ENCODE measurements at regions not wholly inside any gene's neighbourhood (a gene's known extent, or its start where the extent isn't known, plus 50 kb on each side); places are given as distances from the start of the nearest gene placed in this dataset.

DNA sequence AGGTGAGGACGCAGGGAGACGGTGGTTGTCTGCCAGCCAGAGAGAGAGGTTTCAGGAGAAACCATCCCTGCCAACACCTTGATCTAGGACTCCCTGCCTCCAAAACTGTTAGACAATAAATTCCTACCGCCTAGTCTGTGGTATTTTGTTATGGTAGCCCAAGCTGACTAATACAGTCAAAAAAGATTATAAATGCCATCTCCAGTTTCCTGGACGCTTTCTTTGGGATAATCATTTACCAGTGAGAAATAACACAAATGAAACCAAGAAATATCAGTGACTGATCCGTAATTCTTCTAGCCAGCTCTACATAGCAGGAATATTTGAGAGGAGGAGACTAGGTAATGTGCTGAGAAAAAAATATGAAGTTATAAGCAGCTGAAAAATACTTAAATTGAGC lies 707.8 kb upstream of the LMCD1 start:
- Mint-ChIP-seq H3K4me3 (no peak overlapping the region), H3K4me1 (ENCODE audit: low read depth) (no peaks in the 10 kb centered on the region), H3K9me3 (peaks cover 7% of the 10 kb centered on the region), H3K36me3 (ENCODE audit: low read depth) (no peaks in the 10 kb centered on the region), H3K27me3 (ENCODE audit: insufficient read depth) (no peaks in the 10 kb centered on the region), H3K27ac (no peak overlapping the region)
- intact Hi-C loops (cut with micrococcal nuclease): no loop called here
- DNase-seq (ENCODE audit: low spot score): no peak

DNA sequence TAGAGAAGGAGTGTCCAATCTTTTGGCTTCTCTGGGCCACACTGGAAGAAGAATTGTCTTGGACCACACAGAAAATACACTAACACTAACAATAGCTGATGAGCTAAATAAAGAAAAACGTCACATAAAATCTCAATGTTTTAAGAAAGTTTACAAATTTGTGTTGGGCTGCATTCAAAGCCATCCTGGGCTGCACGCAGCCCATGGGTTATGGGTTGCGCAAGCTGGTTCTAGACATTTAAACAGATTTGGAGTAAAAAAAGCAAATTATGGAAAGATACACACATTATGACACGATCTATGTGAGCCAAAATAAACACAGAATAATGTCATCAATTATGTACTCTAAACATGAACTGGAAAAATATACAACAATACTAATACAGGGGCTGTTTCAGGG lies 703.3 kb upstream of the LMCD1 start:
- H3K4me1 Mint-ChIP-seq (ENCODE audit: low read depth): no peaks in the 10 kb centered on the region
- no peak overlapping the region for H3K4me3 Mint-ChIP-seq
- no peak for DNase-seq (ENCODE audit: low spot score)
- intact Hi-C loops (cut with micrococcal nuclease): no loop called here
- no peak overlapping the region for H3K27ac Mint-ChIP-seq
- no peaks in the 10 kb centered on the region for H3K27me3 Mint-ChIP-seq (ENCODE audit: insufficient read depth)
- no peaks in the 10 kb centered on the region for H3K9me3 Mint-ChIP-seq
- no peaks in the 10 kb centered on the region for H3K36me3 Mint-ChIP-seq (ENCODE audit: low read depth)

DNA sequence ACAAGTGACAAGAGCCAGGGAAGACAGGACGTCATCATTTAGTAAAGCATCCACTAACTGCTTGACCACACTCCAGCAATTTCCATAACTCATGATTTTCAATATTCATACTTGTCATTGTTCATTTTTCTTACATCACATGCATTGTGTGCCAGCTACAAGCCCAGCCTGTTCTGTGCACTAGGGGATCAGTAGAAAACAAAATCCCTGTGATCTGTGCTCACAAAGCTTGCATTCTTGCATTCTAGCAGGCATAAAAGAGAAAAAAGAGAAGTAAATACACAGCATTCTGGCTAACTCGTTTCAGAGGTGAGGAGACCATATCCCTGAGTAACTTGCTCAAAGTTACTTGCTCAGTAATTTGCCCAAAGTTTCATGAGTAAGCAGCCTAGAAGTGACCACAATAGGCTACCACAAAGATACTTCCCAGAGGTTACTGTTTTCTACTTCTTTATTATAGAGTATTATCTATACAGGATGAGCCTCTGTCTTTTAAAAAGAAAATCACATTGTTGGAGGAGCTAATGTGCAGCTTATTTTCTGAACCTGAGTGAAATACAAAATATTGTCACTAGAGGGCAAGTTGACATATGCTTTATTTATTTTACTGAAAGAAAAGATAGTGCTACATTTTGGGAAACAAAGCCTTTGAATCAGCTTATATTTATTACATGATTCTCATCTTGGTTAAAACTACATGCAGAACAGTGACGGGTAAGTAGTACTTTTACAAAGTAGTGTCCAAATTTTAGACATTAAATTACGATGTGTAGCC lies 701.4 kb upstream of the LMCD1 start:
- no peak overlapping the region for H3K4me3 Mint-ChIP-seq
- DNase-seq (ENCODE audit: low spot score): no peak
- no peaks in the 10 kb centered on the region for H3K4me1 Mint-ChIP-seq (ENCODE audit: low read depth)
- H3K27me3 Mint-ChIP-seq (ENCODE audit: insufficient read depth): no peaks in the 10 kb centered on the region
- H3K36me3 Mint-ChIP-seq (ENCODE audit: low read depth): no peaks in the 10 kb centered on the region
- intact Hi-C loops (cut with micrococcal nuclease): loop anchor here (5.0 kb wide), 1 partner anchor 312 kb away; no protein-coding TSS in a partner anchor
- H3K27ac Mint-ChIP-seq: no peak overlapping the region
- H3K9me3 Mint-ChIP-seq: no peaks in the 10 kb centered on the region

DNA sequence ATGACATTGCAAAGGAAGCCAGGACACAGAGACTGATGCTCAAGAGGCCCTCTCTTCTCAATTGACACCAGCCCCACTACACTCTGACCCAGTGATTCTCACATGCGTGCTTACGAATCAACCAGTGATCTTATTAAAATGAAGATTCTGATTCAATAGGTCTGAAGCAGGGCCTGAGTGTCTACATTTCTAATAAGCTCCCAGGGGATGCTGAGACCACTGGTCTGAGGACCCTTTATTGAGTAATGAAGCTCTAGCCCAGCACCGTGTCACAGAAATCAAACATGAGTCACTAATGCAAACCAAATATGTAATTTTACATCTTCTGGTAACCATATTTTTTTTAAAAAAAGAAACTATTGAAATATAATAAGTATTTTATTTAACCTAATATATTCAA lies 689.1 kb upstream of the LMCD1 start:
- H3K4me1 Mint-ChIP-seq (ENCODE audit: low read depth): no peaks in the 10 kb centered on the region
- no peak overlapping the region for H3K4me3 Mint-ChIP-seq
- intact Hi-C loops (cut with micrococcal nuclease): no loop called here

DNA sequence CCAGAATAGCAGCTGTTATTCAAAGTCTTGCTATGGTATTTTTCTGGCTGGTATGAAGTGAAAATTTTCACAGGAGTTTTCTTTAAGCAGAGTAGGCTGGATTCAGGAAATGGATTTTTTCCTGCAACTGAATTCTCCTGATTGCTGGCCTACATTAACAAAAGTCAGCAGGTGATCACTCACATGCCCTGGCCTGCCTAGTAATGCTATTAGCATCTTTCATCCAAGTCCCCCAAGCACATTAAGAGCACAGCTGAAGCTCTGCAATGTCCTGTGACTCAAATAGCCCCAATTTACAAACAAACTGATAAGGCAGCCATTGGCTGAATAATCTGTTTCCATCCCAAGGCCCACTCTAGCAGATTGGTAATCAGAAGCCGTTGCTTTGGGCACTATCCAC lies 688.3 kb upstream of the LMCD1 start:
- Mint-ChIP-seq H3K27me3 (ENCODE audit: insufficient read depth) (no peaks in the 10 kb centered on the region), H3K9me3 (peaks cover 7% of the 10 kb centered on the region), H3K36me3 (ENCODE audit: low read depth) (no peaks in the 10 kb centered on the region)

More for the DNA sequence above, 689.1 kb upstream of the LMCD1 start:
- Mint-ChIP-seq H3K36me3 (ENCODE audit: low read depth) (no peaks in the 10 kb centered on the region), H3K27me3 (ENCODE audit: insufficient read depth) (no peaks in the 10 kb centered on the region), H3K9me3 (peaks cover 4% of the 10 kb centered on the region), H3K27ac (no peak overlapping the region)
- DNase-seq (ENCODE audit: low spot score): no peak

DNA sequence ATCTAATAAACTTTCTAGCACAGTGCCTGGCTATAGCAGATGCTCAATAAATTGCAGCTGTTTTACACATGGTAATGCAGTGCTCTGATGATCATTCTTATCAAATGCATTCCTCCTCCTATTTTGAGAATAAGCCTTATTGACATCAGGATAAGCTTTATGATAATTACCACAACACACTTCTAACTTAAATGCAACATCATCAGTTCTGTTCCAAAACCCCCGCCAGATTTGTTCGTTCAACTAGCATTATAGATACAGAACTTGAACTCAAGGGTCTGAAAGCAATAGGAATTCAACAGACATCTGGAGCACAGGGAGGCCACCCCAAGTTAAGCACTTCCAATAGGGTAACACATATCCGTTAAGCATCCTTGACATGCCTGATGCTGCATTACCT lies 684.4 kb upstream of the LMCD1 start:
- Mint-ChIP-seq H3K27me3 (ENCODE audit: insufficient read depth) (no peaks in the 10 kb centered on the region), H3K4me3 (no peak overlapping the region), H3K27ac (no peak overlapping the region), H3K36me3 (ENCODE audit: low read depth) (no peaks in the 10 kb centered on the region), H3K9me3 (peaks cover 10% of the 10 kb centered on the region), H3K4me1 (ENCODE audit: low read depth) (no peaks in the 10 kb centered on the region)
- no peak for DNase-seq (ENCODE audit: low spot score)
- intact Hi-C loops (cut with micrococcal nuclease): no loop called here

More for the DNA sequence above, 688.3 kb upstream of the LMCD1 start:
- intact Hi-C loops (cut with micrococcal nuclease): no loop called here
- H3K4me3 Mint-ChIP-seq: no peak overlapping the region
- DNase-seq (ENCODE audit: low spot score): no peak
- no peak overlapping the region for H3K27ac Mint-ChIP-seq
- no peaks in the 10 kb centered on the region for H3K4me1 Mint-ChIP-seq (ENCODE audit: low read depth)

DNA sequence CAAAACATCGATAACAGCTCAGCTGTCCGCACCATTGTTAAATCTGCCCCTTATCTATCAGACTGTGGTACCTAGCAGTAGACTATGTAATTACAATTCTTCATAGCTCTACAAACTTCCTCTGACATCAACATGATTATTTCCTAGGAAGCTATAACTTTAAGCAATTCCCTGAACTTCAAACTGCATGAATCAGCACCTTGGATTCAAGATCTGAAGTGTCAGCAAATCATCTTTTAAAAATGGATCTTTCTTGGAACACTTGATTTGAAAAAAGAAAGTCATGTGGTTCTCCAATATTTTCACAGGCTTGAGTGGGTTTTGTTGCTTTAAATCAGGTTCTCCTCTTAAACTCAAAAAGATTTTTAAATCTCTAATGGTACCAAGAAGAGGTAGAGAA lies 680.7 kb upstream of the LMCD1 start:
- no peaks in the 10 kb centered on the region for H3K36me3 Mint-ChIP-seq (ENCODE audit: low read depth)
- H3K9me3 Mint-ChIP-seq: peaks cover 32% of the 10 kb centered on the region
- no peak for DNase-seq (ENCODE audit: low spot score)
- intact Hi-C loops (cut with micrococcal nuclease): no loop called here
- H3K4me3 Mint-ChIP-seq: no peak overlapping the region
- H3K27ac Mint-ChIP-seq: no peak overlapping the region
- no peaks in the 10 kb centered on the region for H3K4me1 Mint-ChIP-seq (ENCODE audit: low read depth)
- no peaks in the 10 kb centered on the region for H3K27me3 Mint-ChIP-seq (ENCODE audit: insufficient read depth)

DNA sequence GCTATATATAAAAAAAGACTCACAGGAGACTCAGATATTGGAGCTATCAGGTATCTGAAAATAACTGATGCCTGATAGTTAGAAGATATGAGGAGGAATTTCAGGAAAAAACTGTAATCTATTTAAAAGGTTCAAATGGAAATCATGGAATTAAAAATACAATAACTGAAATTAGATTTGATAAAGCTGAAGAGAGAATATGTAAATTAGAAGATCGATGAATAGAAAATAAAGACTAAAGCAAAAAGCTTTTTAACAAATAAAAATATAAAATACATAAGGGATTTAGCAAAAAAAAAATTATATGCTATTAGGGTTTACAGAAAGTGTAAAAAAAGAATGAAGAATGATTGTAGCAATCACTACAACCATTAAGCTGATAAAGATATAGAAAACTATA lies 679.8 kb upstream of the LMCD1 start:
- Mint-ChIP-seq H3K4me3 (no peak overlapping the region), H3K27ac (no peak overlapping the region), H3K27me3 (ENCODE audit: insufficient read depth) (no peaks in the 10 kb centered on the region), H3K4me1 (ENCODE audit: low read depth) (no peaks in the 10 kb centered on the region), H3K9me3 (peaks cover 38% of the 10 kb centered on the region), H3K36me3 (ENCODE audit: low read depth) (no peaks in the 10 kb centered on the region)
- intact Hi-C loops (cut with micrococcal nuclease): no loop called here
- DNase-seq (ENCODE audit: low spot score): no peak

DNA sequence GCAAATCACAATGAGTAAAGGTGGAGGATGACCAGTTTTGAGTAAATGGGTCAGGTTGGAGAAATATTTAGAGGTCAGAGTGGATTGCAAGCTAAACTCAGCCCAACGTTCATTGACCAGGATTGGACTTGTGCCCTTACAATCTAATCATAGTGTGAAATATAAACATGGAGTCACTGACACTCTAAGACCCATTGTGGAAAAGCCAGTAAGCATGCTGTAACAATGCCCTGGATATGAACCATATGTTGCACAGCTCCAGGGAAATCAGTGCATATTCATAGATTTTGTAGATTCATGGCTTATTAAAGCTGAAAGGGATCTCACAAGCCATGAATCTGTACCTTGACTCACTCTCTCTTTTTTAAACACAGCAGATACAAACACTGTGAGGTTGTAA lies 660.2 kb upstream of the LMCD1 start:
- H3K9me3 Mint-ChIP-seq: no peaks in the 10 kb centered on the region
- no peaks in the 10 kb centered on the region for H3K4me1 Mint-ChIP-seq (ENCODE audit: low read depth)
- intact Hi-C loops (cut with micrococcal nuclease): no loop called here
- no peak overlapping the region for H3K27ac Mint-ChIP-seq
- no peak for DNase-seq (ENCODE audit: low spot score)
- no peak overlapping the region for H3K4me3 Mint-ChIP-seq
- no peaks in the 10 kb centered on the region for H3K27me3 Mint-ChIP-seq (ENCODE audit: insufficient read depth)
- no peaks in the 10 kb centered on the region for H3K36me3 Mint-ChIP-seq (ENCODE audit: low read depth)

DNA sequence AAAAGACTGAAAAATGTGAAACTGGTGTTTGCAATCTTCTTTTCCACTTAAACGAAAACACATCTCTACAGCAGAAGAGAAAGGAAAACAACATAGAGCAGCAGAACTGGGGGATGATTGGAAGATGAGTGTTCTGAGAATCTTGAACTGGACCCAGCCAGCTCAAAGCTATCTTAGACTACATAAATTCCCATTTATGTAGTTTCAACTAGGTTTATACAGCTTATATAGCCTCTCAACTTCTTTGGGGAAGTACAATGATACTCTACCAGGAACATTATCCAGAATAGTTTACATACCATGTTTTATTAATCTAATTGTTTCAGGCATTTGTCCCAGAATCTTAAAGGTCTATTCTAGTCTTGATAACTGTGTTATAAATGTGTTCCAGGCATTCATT lies 658.2 kb upstream of the LMCD1 start:
- intact Hi-C loops (cut with micrococcal nuclease): no loop called here
- H3K36me3 Mint-ChIP-seq (ENCODE audit: low read depth): no peaks in the 10 kb centered on the region
- H3K27ac Mint-ChIP-seq: no peak overlapping the region
- H3K27me3 Mint-ChIP-seq (ENCODE audit: insufficient read depth): no peaks in the 10 kb centered on the region
- H3K4me3 Mint-ChIP-seq: no peak overlapping the region
- H3K9me3 Mint-ChIP-seq: no peaks in the 10 kb centered on the region
- no peaks in the 10 kb centered on the region for H3K4me1 Mint-ChIP-seq (ENCODE audit: low read depth)
- DNase-seq (ENCODE audit: low spot score): no peak

DNA sequence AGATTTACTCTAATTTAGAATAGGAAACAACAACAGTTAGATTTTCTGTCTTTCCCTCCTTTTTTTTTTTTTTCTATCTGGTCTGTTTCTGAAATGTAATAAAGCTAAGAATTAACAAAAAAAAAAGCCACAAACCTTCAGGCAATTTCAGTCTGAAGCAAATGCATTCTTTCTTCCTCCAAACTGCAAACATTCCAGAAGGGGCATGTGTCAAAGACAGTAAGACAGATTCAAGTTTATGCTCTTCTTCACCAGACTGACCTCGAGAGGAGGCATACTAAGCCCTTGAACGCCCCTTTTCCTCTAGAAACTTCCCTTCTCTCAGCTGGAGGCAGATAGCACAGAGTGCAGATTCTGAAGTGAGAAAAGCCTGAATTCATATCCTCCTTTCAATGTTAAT lies 654.6 kb upstream of the LMCD1 start:
- Mint-ChIP-seq H3K9me3 (no peaks in the 10 kb centered on the region), H3K27ac (no peak overlapping the region), H3K4me3 (no peak overlapping the region), H3K27me3 (ENCODE audit: insufficient read depth) (no peaks in the 10 kb centered on the region), H3K4me1 (ENCODE audit: low read depth) (no peaks in the 10 kb centered on the region), H3K36me3 (ENCODE audit: low read depth) (no peaks in the 10 kb centered on the region)
- intact Hi-C loops (cut with micrococcal nuclease): no loop called here
- no peak for DNase-seq (ENCODE audit: low spot score)

DNA sequence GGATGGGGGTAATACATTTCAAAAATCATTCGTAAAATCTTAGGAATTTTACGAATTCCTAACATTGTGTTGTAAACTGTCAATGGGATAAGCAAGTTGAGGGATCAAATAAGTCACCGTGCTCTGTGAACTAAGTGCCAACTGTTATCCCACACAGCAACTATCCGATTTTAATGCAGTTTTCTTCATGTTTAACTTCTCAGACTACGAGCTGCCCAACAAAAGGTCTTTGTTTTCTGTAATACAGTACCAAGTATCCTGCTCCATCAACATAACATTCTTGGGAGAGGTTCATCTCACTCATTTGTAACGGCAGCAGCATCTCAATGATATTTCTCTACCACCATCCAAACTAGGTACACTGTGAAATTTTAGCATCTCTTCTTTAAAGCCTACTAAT lies 654.1 kb upstream of the LMCD1 start:
- Mint-ChIP-seq H3K4me3 (no peak overlapping the region), H3K27me3 (ENCODE audit: insufficient read depth) (no peaks in the 10 kb centered on the region), H3K27ac (no peak overlapping the region), H3K36me3 (ENCODE audit: low read depth) (no peaks in the 10 kb centered on the region), H3K9me3 (no peaks in the 10 kb centered on the region), H3K4me1 (ENCODE audit: low read depth) (no peaks in the 10 kb centered on the region)
- DNase-seq (ENCODE audit: low spot score): no peak
- intact Hi-C loops (cut with micrococcal nuclease): no loop called here

DNA sequence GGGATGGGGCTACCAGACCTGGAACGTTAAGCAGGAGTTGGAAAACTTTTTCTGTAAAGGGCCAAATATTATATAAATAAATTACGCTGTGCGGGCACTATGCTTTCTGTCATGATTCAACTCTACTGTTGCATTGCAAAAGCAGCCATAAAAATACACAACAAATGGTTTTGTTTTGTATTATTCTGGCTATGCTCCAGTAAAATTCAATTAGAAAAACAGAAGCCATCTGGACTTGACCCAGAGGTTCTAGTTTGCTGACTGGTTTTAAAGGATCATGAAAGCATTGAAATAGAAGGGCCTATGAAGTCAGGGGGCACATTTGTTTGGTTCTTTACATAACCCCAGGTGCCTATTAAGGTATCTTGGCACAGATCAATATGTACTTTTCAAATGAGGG lies 647.4 kb upstream of the LMCD1 start:
- peaks cover 3% of the 10 kb centered on the region for H3K9me3 Mint-ChIP-seq
- H3K4me1 Mint-ChIP-seq (ENCODE audit: low read depth): no peaks in the 10 kb centered on the region
- H3K36me3 Mint-ChIP-seq (ENCODE audit: low read depth): no peaks in the 10 kb centered on the region
- DNase-seq (ENCODE audit: low spot score): no peak
- H3K4me3 Mint-ChIP-seq: no peak overlapping the region
- no peaks in the 10 kb centered on the region for H3K27me3 Mint-ChIP-seq (ENCODE audit: insufficient read depth)
- intact Hi-C loops (cut with micrococcal nuclease): no loop called here
- no peak overlapping the region for H3K27ac Mint-ChIP-seq

DNA sequence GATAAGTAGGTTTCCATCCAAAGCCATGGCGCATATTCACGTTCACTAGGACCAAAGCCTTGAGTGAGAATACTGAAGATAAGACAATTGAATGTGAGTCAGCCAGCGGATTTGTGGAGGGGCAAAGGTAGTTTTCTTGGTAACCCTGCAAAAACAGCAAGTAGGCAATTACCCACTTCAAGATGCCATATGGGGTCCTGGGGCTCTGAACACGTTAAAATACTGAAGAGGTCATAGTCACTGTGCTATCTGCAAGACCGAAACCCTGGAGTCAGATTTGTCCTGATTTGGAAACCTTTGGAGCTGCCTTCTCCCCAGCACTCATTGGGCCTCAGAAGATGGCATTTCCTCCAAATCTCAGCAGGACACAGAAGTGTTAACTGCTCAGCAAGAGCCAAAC lies 646.9 kb upstream of the LMCD1 start:
- intact Hi-C loops (cut with micrococcal nuclease): no loop called here
- no peak overlapping the region for H3K27ac Mint-ChIP-seq
- H3K9me3 Mint-ChIP-seq: peaks cover 7% of the 10 kb centered on the region
- H3K4me3 Mint-ChIP-seq: no peak overlapping the region
- no peak for DNase-seq (ENCODE audit: low spot score)
- no peaks in the 10 kb centered on the region for H3K27me3 Mint-ChIP-seq (ENCODE audit: insufficient read depth)
- H3K4me1 Mint-ChIP-seq (ENCODE audit: low read depth): no peaks in the 10 kb centered on the region
- no peaks in the 10 kb centered on the region for H3K36me3 Mint-ChIP-seq (ENCODE audit: low read depth)

All from activated T-helper 1 cell treated with anti-CD3 and anti-CD28 coated beads, Interleukin-12 subunit alpha, Interleukin-12 subunit beta, Interleukin-2, Interleukin-4 antibody, amounts not matched to agents 30 ng/mL and 10 ng/mL and 1 ng/mL, durations not matched to agents 14 hours and 24 hours and 36 hours (primary cell).